GM06990 (cell line): ENCODE measurements at regions not wholly inside any gene's neighbourhood (a gene's known extent, or its start where the extent isn't known, plus 50 kb on each side); places are given as distances from the start of the nearest gene placed in this dataset.

Experiments used
- DNase-seq: peaks from one replicate; pipeline ENCODE4 v3.0.0-alpha.2; 2011; ENCODE audit not compliant: insufficient read length; ENCODE audit errors: extremely low read depth
- H3K27me3 ChIP-seq: replicated peaks from 2 replicates; pipeline ENCODE4 v1.6.0; 2011; ENCODE audit warnings: low read length; ENCODE audit not compliant: control insufficient read depth, insufficient read depth
- H3K36me3 ChIP-seq: 2 replicates; pipeline ENCODE4 v1.5.1; 2011; ENCODE audit warnings: low read length; ENCODE audit not compliant: control insufficient read depth, insufficient read depth
- H3K4me3 ChIP-seq: replicated peaks from 2 replicates; pipeline ENCODE4 v1.5.1; 2011; ENCODE audit warnings: low read depth, mild to moderate bottlenecking, control low read depth, low read length
- TF ChIP-seq, protein P1 (sequence below): IDR thresholded peaks from 2 replicates; pipeline ENCODE4 v1.5.1; 2011; ENCODE audit warnings: low read length, control low read depth, mild to moderate bottlenecking, inconsistent platforms; ENCODE audit not compliant: insufficient read depth, poor library complexity, severe bottlenecking

DNA sequence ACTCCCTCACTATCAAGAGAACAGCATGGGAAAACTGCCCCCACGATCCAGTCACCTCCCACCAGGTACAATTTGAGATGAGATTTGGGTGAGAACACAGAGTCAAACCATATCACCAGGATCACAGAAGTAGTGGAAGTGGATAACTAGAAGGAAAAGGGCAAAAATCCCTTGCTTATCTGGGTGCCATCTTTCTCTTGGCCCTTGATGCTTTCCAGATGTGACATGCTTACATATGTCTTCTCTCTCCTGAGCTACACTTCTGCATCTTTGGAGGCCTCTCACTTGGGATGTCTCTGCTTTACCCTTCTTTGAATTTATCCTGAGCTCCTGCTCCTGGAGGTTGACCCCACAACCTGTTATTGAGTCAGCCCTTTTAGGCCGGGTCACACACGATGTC is 57.6 kb upstream of the APOBEC4 start:
- no peak for DNase-seq
- no peaks in the 10 kb centered on the region for H3K36me3 ChIP-seq
- no peak overlapping the region for H3K4me3 ChIP-seq
- TF ChIP-seq, protein P1, sequence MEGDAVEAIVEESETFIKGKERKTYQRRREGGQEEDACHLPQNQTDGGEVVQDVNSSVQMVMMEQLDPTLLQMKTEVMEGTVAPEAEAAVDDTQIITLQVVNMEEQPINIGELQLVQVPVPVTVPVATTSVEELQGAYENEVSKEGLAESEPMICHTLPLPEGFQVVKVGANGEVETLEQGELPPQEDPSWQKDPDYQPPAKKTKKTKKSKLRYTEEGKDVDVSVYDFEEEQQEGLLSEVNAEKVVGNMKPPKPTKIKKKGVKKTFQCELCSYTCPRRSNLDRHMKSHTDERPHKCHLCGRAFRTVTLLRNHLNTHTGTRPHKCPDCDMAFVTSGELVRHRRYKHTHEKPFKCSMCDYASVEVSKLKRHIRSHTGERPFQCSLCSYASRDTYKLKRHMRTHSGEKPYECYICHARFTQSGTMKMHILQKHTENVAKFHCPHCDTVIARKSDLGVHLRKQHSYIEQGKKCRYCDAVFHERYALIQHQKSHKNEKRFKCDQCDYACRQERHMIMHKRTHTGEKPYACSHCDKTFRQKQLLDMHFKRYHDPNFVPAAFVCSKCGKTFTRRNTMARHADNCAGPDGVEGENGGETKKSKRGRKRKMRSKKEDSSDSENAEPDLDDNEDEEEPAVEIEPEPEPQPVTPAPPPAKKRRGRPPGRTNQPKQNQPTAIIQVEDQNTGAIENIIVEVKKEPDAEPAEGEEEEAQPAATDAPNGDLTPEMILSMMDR: no peak
- H3K27me3 ChIP-seq: no peaks in the 10 kb centered on the region

DNA sequence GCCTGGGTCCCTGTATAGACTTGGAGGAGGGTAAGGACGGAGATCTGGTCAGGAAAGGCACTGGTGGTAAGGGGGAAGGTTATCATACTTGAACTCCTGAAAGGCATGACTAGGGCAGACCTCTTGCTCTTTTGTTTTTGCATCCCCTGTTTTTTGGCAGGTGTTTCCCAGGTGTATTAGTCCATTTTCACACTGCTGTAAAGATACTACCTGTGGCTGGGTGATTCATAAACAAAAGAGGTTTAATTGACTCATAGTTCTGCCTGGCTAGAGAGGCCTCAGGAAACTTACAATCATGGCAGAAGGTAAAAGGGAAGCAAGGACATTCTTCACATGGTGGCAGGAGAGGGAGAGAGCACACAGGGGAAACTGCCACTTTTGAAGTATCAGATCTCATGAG is 57.2 kb upstream of the APOBEC4 start:
- TF ChIP-seq, protein P1: no peak
- DNase-seq: no peak
- Histone ChIP-seq H3K27me3 (no peaks in the 10 kb centered on the region), H3K4me3 (no peak overlapping the region), H3K36me3 (no peaks in the 10 kb centered on the region)

DNA sequence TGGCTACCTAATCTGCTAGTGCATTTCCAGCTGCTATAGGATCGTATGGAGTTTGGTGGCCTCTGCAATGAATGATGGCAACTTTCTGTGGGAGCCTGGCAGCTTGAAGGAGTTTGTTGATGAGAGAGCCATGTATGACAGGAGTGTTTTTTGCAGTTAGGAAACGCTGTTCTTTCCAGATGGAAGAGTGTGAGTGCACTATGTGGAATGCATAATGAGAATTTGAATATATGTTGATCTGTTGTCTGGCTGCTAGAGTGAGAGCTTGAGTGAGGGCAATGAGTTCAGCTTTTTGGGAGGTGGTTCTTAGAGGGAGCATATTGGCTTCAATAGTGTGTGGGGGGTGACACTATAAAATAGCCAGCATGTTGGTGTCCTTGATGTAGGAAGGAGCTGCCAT is 51.0 kb upstream of the APOBEC4 start:
- Histone ChIP-seq H3K36me3 (no peaks in the 10 kb centered on the region; the same call in 1 of the 2 replicates), H3K4me3 (no peak overlapping the region), H3K27me3 (no peaks in the 10 kb centered on the region)
- DNase-seq: no peak
- TF ChIP-seq, protein P1: no peak
